ENCODE measurements at regions not wholly inside any gene's neighbourhood (a gene's known extent, or its start where the extent isn't known, plus 50 kb on each side); places are given as distances from the start of the nearest gene placed in this dataset.

DNA sequence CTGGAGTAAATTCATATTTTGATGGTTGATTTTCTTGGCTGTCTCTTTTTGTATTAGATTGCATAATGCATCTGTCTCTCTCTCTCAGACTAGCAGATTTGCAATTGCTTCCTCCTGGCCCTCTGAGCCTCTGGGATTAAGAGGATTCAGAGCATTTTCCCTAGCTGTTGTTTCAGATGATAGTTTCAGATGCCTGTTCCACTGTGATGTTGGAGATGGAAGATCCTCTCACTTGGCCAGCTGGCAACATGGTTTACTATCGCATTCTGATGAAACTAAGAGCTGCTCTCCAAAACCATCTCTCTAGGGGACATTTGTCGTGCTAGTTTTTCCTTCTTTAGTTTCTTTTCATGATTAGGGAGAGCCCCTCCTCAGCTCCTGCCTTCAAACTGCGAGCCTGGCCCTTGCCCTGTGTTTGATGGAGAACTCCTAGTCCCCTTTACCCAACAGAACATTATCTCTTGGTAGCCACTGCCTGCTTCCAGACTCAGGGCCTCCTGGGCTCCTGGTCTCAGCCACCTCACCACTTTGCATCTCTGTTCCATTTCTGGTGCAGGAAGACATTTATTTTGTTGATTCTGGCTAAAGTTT lies 244.6 kb downstream of the B3GLCT start:
- no peak overlapping the region for H2AFZ ChIP-seq (ENCODE audit: low read depth, low read length)
- H3K9me3 ChIP-seq (replicated peaks; ENCODE audit: control insufficient read depth, insufficient read depth, low read depth, low read length): no peaks in the 10 kb centered on the region
- H3K27me3 ChIP-seq (ENCODE audit: control insufficient read depth in 2 of 2, insufficient read depth in 2 of 2, low read length in 2 of 2): no peaks in the 10 kb centered on the region
- H4K20me1 ChIP-seq (replicated peaks; ENCODE audit: control insufficient read depth, insufficient read depth, low read length): no peaks in the 10 kb centered on the region
- WGBS (ENCODE audit: insufficient coverage, low coverage, missing lambda C conversion rate): 0% methylated on average over 1 of the region's 3 CpGs
- H3K4me2 ChIP-seq (ENCODE audit: insufficient read depth, low read length): no peak overlapping the region
- no peaks in the 10 kb centered on the region for H3K9me1 ChIP-seq (ENCODE audit: control insufficient read depth, insufficient read depth, low read length)
- DNase-seq (ENCODE audit: extremely low read depth in 1 of 4, low spot score in 3 of 4): no peak
- no peak overlapping the region for H3K4me3 ChIP-seq
- no peaks in the 10 kb centered on the region for H3K36me3 ChIP-seq (ENCODE audit: control insufficient read depth, insufficient read depth, low read length)
- CTCF ChIA-PET (ENCODE audit: low intra/inter-chr PET ratio): no interaction called here
- no peak for TF ChIP-seq JUNB (CRISPR knock-in tag; conservative IDR thresholded peaks at IDR 0.05)
- TF ChIP-seq PKNOX1 (IDR thresholded peaks at IDR 0.05): no peak
- no peak for TF ChIP-seq ZNF311 (CRISPR knock-in tag; IDR thresholded peaks at IDR 0.05)
- TF ChIP-seq, protein P1, sequence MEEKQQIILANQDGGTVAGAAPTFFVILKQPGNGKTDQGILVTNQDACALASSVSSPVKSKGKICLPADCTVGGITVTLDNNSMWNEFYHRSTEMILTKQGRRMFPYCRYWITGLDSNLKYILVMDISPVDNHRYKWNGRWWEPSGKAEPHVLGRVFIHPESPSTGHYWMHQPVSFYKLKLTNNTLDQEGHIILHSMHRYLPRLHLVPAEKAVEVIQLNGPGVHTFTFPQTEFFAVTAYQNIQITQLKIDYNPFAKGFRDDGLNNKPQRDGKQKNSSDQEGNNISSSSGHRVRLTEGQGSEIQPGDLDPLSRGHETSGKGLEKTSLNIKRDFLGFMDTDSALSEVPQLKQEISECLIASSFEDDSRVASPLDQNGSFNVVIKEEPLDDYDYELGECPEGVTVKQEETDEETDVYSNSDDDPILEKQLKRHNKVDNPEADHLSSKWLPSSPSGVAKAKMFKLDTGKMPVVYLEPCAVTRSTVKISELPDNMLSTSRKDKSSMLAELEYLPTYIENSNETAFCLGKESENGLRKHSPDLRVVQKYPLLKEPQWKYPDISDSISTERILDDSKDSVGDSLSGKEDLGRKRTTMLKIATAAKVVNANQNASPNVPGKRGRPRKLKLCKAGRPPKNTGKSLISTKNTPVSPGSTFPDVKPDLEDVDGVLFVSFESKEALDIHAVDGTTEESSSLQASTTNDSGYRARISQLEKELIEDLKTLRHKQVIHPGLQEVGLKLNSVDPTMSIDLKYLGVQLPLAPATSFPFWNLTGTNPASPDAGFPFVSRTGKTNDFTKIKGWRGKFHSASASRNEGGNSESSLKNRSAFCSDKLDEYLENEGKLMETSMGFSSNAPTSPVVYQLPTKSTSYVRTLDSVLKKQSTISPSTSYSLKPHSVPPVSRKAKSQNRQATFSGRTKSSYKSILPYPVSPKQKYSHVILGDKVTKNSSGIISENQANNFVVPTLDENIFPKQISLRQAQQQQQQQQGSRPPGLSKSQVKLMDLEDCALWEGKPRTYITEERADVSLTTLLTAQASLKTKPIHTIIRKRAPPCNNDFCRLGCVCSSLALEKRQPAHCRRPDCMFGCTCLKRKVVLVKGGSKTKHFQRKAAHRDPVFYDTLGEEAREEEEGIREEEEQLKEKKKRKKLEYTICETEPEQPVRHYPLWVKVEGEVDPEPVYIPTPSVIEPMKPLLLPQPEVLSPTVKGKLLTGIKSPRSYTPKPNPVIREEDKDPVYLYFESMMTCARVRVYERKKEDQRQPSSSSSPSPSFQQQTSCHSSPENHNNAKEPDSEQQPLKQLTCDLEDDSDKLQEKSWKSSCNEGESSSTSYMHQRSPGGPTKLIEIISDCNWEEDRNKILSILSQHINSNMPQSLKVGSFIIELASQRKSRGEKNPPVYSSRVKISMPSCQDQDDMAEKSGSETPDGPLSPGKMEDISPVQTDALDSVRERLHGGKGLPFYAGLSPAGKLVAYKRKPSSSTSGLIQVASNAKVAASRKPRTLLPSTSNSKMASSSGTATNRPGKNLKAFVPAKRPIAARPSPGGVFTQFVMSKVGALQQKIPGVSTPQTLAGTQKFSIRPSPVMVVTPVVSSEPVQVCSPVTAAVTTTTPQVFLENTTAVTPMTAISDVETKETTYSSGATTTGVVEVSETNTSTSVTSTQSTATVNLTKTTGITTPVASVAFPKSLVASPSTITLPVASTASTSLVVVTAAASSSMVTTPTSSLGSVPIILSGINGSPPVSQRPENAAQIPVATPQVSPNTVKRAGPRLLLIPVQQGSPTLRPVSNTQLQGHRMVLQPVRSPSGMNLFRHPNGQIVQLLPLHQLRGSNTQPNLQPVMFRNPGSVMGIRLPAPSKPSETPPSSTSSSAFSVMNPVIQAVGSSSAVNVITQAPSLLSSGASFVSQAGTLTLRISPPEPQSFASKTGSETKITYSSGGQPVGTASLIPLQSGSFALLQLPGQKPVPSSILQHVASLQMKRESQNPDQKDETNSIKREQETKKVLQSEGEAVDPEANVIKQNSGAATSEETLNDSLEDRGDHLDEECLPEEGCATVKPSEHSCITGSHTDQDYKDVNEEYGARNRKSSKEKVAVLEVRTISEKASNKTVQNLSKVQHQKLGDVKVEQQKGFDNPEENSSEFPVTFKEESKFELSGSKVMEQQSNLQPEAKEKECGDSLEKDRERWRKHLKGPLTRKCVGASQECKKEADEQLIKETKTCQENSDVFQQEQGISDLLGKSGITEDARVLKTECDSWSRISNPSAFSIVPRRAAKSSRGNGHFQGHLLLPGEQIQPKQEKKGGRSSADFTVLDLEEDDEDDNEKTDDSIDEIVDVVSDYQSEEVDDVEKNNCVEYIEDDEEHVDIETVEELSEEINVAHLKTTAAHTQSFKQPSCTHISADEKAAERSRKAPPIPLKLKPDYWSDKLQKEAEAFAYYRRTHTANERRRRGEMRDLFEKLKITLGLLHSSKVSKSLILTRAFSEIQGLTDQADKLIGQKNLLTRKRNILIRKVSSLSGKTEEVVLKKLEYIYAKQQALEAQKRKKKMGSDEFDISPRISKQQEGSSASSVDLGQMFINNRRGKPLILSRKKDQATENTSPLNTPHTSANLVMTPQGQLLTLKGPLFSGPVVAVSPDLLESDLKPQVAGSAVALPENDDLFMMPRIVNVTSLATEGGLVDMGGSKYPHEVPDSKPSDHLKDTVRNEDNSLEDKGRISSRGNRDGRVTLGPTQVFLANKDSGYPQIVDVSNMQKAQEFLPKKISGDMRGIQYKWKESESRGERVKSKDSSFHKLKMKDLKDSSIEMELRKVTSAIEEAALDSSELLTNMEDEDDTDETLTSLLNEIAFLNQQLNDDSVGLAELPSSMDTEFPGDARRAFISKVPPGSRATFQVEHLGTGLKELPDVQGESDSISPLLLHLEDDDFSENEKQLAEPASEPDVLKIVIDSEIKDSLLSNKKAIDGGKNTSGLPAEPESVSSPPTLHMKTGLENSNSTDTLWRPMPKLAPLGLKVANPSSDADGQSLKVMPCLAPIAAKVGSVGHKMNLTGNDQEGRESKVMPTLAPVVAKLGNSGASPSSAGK (IDR thresholded peaks at IDR 0.05): no peak
- no peak for TF ChIP-seq SRSF9 (IDR thresholded peaks at IDR 0.05; ENCODE audit: borderline replicate concordance, low read depth, low read length)
- POLR2A ChIA-PET: no interaction called here
- no peak for FAIRE-seq
- no peak overlapping the region for H3K9ac ChIP-seq (ENCODE audit: insufficient read depth in 1 of 2, low read depth in 2 of 2, low read length in 2 of 2)
- H3K27ac ChIP-seq (ENCODE audit: extremely low read depth, low read depth, low read length): no peak overlapping the region
- H3K4me1 ChIP-seq (replicated peaks in 1 of 2; ENCODE audit: control insufficient read depth in 2 of 2, insufficient read depth in 2 of 2, low read length in 2 of 2): no peaks in the 10 kb centered on the region
- no peak for ATAC-seq
- H3K79me2 ChIP-seq (ENCODE audit: control insufficient read depth, insufficient read depth, low read length): no peaks in the 10 kb centered on the region
- in situ Hi-C loops (cut with MboI) (no loop called here), intact Hi-C loops (cut with micrococcal nuclease) (no loop called here)
- no TSS peak for BruUV-seq (replicated peaks)

Data from K562 (cell line).